HG02678 (cell line): ENCODE measurements at regions not wholly inside any gene's neighbourhood (a gene's known extent, or its start where the extent isn't known, plus 50 kb on each side); places are given as distances from the start of the nearest gene placed in this dataset.

Experiments
- ATAC-seq: cut with Tn5 transposase; IDR thresholded peaks from one replicate; pipeline ENCODE4 v1.9.1; 2021; ENCODE audit warnings: mild to moderate bottlenecking, moderate library complexity; ENCODE audit not compliant: unreplicated experiment

- no peak for ATAC-seq
Measured at GRCh38 chr13:58869566-58869965, 1238.0 kb downstream of the PCDH17 start.

- ATAC-seq: no peak
Measured at GRCh38 chr13:58876473-58876872, 1244.9 kb downstream of the PCDH17 start.

- ATAC-seq: no peak
Measured at GRCh38 chr13:58879114-58879513, 1247.6 kb downstream of the PCDH17 start.

GRCh38 chr13:58882516-58882915 is 1251.0 kb downstream of the PCDH17 start:
- ATAC-seq: no peak

GRCh38 chr13:58883405-58883804 is 1251.9 kb downstream of the PCDH17 start:
- ATAC-seq: no peak

GRCh38 chr13:58884353-58885209 is 1253.0 kb downstream of the PCDH17 start:
- no peak for ATAC-seq

- ATAC-seq: no peak
Measured at GRCh38 chr13:58889474-58889873, 1257.9 kb downstream of the PCDH17 start.

GRCh38 chr13:58893396-58893795 is 1261.9 kb downstream of the PCDH17 start:
- no peak for ATAC-seq

GRCh38 chr13:58906329-58907007 is 1257.3 kb downstream of the DIAPH3 start:
- ATAC-seq: no peak

GRCh38 chr13:58907347-58907746 is 1256.4 kb downstream of the DIAPH3 start:
- no peak for ATAC-seq

- ATAC-seq: peak; percentile 70
Measured at GRCh38 chr13:58908019-58908679, 1255.6 kb downstream of the DIAPH3 start.

- no peak for ATAC-seq
Measured at GRCh38 chr13:58919551-58919950, 1244.2 kb downstream of the DIAPH3 start.

GRCh38 chr13:58921129-58921528 is 1242.6 kb downstream of the DIAPH3 start:
- ATAC-seq: no peak

GRCh38 chr13:58926858-58927257 is 1236.9 kb downstream of the DIAPH3 start:
- no peak for ATAC-seq

- no peak for ATAC-seq
Measured at GRCh38 chr13:58933475-58933874, 1230.3 kb downstream of the DIAPH3 start.

- no peak for ATAC-seq
Measured at GRCh38 chr13:58935689-58936088, 1228.0 kb downstream of the DIAPH3 start.

- ATAC-seq: no peak
Measured at GRCh38 chr13:58946274-58946673, 1217.5 kb downstream of the DIAPH3 start.

- ATAC-seq: no peak
Measured at GRCh38 chr13:58949646-58950045, 1214.1 kb downstream of the DIAPH3 start.

GRCh38 chr13:58950911-58951310 is 1212.8 kb downstream of the DIAPH3 start:
- no peak for ATAC-seq

- peak; percentile 87 for ATAC-seq
Measured at GRCh38 chr13:58953638-58954037, 1210.1 kb downstream of the DIAPH3 start.

GRCh38 chr13:58955546-58956385 is 1208.0 kb downstream of the DIAPH3 start:
- peak; percentile 52 for ATAC-seq
